GM19238 (cell line): ENCODE measurements at regions not wholly inside any gene's neighbourhood (a gene's known extent, or its start where the extent isn't known, plus 50 kb on each side); places are given as distances from the start of the nearest gene placed in this dataset.

ENCODE experiments used
- DNase-seq: peaks from one replicate; pipeline ENCODE4 v3.0.0; 2011; ENCODE audit warnings: low spot score; ENCODE audit not compliant: insufficient read length

DNA sequence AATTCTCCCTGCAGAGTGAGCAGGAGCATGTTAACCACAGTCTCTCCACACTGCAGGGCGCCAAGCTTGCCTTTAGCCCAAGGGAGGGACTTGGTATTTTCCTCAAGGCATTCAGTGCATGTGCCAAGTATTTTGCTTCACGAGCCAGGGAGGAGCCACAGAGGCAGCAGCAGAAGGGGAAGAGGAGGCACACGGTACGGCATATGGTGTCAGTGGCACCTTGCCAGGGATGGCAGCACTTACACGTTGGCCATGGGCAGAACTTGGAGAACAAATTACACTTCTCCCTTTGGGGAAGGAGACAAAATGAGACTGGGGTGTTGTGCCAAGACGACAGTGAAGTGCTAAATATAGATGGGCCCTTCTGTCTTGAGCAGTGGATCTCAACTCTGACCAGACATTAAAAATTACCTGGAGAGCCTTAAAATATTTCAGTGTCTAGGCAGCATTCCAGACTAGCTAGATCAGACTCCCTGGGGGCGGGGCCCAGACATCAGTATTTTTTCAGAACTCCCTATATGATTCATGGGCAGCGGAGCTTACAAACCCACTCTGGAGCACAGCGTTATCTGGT, 155.8 kb downstream of the DRD1 start:
- no peak for DNase-seq

DNA sequence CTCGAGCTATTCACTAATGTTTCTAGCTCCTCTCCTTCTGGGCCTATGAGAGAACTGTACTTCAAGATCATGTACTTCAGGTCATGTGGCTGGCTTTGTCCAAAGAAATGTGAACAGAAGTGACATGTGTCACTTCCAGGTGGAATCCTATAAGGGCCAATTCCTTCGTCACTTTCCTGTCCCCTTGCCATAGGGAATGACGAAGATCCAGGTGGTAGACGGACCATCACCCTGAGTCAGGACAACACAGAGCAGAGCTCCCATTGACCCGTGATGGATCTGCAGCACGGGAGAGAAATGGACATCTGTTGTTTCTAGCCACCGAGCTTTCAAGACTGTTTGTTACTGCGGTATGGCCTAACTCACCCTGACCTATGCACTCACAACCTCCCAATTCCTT, 157.0 kb downstream of the DRD1 start:
- DNase-seq, result no peak

DNA sequence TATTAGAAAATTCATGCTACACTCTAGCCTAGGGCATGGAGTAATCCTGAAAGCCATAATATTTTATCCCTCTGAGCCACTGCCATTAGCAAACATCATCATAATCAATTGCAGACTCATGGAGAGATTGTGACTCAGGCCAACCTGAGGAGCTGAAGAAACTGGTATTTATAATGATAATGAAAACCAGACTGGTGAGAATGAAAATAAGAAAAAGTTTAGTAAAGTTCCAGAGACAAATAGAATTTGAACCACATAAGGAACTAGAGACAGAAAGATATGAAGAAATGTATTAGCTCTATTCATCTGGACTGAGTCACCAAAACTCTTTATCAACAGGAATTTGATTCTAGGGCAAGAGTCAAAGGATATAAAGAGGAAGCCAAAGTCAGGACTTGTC, 158.7 kb downstream of the DRD1 start:
- DNase-seq, result no peak

DNA sequence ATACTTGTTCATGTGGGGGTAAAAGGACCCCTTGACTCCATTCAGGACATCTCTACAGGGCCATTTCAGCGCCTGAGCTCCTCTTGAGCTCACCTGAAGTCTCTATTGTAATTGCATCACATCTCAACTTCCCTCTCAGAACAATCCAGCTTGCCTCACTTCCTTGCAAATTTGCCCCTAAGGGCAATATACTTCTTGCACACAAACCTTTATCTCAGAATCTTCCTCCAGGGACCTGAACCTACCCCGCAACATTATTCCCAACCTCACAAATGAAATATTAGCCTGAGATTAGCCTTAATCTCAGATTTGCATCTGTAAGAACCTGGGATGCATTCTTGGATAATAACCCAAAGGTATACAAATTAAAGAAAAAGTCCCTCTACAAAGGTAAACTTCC, 159.2 kb downstream of the DRD1 start:
- no peak for DNase-seq

DNA sequence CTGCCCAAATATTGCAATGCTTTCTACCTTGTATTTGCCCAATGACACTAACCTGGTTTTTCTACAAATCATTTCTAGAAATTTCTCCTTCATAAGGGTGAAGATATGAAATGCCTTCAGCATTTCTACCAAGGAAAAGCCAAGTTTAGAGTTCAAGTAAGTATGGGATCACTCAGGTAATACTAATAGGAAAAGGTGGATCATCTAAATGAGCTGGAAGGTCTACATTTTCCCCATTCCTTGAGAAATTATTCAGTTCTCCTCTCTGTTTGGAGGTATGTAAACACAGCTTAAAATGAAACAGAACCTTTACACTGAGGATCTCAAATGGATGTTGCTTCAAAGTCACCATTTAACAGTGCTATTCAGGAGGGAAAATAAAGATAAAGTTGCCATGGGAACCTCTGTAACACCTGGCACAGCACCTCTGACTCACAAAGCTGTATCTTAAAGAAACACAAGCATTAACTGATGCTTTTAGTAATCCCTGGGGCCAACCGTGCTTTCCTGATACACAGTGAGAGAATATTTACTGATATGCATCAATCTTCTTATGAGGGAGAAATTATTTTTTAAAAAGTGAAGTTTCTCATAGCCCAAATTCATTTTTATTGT, 161.3 kb downstream of the DRD1 start:
- no peak for DNase-seq

DNA sequence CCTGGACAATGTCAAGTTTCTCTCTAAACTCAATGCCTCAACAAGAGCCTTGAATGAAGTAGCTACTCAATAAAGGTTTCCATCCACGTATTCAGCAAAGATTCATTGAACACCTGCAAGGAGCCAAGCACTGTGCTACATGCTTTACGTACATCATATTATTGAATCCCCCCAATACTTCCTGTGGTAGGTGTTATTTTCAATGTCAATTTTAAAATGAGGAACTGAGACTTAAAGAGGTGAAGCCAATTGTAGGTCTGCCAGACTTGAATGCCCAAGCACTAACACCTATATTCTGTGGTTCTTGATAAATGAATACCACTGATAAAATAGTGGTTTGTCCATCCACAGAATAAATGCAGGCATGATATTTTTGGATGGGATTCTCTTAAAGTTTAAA, 162.3 kb downstream of the DRD1 start:
- DNase-seq, result no peak

DNA sequence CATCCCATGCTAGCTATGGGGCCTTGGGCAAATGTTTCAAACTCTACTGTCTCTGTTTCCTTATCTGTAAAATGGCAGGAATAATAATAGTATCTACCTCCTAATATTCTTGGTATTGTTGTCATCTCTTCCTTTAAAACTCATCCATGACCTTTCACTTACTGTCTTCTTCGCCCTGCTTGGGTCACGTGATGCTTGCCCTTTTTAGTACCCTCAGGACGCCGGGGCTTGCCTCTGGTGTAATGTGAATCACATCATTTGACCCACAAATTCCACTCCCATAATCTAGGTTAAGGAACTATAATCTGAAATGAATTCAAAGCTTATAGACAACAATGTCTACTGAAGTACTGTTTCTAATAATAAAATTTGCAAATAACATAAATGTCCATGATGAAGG, 162.7 kb downstream of the DRD1 start:
- DNase-seq, result no peak

DNA sequence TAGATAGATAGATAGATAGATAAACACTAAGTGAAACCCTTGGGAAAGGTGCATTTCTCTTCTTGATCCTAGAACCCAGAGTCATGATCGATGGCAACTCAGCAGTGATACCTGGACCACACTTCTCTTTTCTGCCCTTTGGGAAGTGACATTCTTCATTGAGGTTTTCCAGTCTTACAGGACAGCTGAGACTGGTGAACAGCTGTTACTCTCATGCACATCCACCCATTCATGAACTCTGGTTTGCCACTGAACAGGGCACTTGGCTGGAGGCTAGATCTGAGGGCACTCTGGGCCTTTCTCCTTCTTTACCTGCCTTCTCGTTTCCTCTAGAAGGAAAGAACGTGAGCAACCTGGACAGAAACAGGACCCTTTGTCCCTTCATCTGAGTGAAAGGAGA, 164.5 kb downstream of the DRD1 start:
- no peak for DNase-seq

DNA sequence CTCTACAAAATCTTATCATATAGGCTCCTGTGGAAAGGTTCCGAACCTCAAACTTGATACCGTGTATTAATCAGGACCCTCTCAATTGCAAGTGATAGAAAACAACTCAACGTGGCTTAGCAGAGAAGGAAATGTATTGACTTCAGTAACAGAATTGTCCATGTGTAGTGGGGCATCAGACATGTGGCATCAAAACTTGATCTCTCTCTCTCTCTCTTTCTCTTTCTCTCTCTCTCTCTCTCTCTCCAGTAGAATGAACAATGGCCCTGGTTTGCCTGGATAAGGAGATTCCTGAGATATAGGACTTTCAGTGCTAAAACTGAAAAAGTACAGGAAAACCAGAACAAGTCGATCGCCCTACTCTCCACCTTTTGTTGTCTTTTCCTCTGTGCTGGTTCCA, 168.2 kb downstream of the DRD1 start:
- no peak for DNase-seq

DNA sequence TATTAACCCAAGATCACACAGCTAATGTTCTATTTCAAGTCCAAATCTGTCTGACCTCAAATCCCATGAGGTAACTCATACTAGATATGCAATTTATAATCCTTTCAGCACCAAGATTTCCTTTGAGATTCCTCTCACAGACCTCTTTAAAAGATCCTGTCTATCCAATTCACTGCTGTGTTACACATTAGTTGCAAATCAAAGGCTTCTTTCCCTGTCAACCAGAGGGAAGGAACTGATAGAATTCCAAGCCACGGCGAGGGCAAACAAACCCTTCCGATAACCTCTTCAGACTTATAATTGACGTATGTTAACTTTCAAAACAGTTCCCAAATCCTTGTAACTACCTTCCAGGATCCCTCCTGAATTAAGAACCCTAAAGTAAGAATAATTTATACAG, 168.9 kb downstream of the DRD1 start:
- DNase-seq, result no peak

DNA sequence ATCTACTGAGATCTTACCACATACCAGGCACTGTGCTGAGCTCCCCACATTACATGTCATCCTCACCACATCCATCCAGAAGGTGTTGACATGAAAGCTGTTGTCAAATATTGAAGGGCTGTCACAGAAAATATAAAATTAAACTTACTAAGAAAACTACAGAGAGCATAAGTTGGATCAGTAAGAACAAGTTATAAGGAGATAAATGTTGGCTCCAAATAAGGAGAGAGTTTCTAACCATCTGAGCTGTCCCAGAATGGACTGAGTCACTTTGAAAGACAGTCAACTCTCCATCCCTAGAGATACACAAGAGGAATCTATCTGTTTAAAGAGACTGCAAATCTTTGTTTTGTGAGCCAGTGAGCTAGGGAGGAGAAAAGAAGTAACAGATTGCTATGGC, 169.8 kb downstream of the DRD1 start:
- no peak for DNase-seq

DNA sequence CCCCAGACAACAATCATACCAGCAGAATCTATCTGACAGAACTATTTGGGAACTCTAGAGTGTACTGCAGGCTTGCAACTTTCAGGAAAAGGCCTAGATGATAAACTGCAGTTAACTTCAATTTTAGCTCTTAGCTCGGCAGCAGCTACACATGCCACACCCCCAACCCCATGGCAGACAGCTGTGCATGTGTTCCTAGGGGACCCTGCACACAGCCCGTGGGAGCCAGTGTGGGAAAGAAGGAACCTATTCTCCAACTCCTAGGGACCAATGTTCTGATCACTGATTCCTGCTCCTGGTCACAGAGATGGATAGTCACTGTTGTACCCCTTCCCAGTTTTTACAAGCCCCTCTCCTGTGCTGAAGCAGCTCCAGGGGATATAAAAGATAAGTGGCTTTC, 179.6 kb downstream of the DRD1 start:
- no peak for DNase-seq

DNA sequence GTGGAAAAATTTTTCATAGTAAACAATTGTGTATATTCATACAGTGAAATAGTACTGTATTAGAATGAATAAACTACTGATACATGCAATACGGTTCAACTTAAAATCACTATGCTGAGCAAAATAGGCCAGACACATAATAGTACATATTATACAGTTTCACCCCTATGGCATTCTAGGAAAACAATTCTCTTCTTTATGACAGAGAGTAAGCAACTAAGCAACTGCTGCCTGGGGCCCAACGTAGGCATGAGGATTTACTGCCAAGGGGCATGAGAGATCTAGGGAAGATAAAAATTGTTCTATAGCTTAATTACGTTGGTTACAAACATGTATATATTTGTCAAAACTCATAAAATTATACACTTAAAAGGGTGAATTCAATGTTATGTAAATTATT, 180.2 kb downstream of the DRD1 start:
- DNase-seq, result no peak

DNA sequence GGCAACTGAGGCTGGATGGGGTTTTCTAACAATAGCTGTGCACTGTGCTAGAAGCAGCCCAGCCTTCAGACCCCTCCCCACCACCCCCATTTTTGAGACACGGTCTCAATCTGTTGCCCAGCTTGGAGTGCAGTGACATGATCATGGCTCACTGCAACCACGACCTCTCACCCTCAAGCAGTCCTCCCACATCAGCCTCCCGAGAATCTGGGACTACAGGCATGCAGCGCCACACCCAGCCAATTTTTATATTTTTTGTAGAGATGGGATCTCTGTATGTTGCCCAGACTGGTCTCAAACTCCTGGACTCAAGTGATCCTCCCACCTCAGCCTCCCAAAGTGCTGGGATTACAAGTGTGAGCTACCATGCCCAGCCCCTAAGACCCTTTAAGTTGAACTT, 182.5 kb downstream of the DRD1 start:
- no peak for DNase-seq

DNA sequence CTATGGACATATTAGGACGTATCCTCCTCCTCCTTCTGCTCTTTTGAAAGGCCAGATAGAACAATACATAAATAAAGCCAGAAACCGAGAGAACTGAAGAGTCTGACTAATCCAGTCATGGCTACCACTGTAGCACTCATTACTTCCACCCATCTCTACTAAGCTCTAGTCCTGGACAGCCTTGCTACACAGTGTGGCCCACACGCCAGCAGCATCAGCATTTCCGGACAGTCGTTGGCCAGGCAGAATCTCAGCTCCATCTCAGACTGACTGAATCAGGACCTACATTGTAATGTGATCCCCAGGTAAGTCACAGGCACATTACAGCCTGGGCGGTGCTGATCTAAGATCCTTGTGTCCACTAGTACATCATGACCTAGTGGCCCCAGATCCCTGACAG, 182.9 kb downstream of the DRD1 start:
- no peak for DNase-seq

DNA sequence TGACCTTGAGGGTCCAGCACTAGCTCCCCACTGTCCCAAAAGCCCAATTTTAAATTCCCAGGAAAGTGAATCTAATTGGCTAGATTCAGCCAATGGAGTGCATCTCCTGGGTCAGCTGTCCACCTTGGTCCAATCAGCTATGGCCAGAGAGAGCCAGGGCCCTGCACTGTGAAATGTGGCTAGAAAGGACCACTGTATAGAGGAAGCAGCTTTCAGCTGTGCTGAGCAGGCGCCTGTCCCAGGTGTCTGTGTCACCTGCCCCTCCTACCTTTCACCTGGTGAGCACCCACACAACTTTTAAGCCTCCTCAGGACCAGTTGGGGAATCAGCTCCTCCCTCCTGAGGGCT, 186.2 kb downstream of the DRD1 start:
- no peak for DNase-seq

DNA sequence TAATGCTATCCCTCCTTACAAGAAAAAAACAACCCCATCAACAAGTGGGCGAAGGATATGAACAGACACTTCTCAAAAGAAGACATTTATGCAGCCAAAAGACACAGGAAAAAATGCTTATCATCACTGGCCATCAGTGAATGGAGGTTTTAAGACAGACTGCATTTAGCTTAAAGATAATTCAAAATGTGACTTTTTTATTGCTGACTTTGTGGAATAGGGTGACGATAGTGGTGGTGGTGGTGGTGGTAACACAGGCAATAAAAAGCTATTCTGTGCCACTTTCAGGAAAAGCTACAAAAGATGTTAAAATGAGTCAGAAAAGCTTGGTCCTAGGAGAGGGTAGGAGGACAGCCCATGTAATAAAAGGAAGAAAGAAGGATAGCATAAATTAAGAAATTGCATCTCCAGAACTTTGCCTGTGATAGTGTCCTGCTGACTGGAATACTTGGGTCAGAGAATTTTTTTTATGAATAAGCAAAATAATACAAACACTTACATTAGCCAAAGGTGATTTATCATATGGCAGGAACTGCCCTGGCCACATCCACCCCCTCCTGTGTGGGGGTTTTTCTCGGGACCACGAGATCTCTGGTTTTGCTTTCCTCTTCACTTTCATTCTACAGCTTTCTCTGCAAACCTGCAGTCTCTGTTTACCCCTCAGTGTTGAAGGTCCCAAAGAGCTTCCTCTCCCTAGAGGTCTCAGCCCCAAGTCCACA, 186.7 kb downstream of the DRD1 start:
- DNase-seq, result no peak

DNA sequence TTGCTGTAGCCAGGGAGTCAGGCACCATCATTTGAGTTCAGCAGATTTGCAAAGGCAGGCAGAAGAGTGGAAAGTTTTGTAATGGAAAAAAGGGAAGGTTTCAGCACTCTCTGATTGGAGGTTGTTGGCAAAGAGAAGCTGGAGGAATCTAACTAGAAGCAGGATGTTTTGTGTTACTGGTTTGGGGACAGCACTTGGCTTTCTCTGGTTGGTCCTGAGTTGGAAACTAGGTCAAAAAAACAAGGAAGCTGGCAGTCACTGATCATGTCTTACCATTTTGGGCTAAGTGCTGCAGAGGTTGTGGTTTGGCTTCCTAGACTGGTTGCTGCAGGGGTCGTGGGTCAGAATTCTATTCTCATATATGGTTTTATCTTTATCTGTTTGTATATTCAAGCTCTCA, 189.8 kb downstream of the DRD1 start:
- no peak for DNase-seq

DNA sequence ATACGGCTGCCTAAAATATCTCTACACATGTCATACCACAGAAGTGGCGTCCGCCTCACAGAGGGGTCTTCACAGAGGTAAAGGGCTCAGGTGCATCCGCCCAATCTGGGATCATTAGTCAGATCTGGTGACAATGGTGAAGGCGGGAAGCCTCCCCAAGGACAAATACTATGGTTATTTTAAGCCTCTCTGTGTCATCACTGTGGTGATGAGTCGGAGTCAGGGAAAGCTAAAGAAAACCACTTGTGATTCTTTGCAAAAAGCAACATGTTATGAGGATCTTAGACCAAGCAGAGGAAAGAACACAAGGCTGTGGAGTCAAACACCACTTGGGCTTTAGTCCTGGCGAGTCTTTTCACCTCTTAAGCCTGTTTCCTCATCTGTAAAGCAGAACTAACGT, 190.4 kb downstream of the DRD1 start:
- no peak for DNase-seq

DNA sequence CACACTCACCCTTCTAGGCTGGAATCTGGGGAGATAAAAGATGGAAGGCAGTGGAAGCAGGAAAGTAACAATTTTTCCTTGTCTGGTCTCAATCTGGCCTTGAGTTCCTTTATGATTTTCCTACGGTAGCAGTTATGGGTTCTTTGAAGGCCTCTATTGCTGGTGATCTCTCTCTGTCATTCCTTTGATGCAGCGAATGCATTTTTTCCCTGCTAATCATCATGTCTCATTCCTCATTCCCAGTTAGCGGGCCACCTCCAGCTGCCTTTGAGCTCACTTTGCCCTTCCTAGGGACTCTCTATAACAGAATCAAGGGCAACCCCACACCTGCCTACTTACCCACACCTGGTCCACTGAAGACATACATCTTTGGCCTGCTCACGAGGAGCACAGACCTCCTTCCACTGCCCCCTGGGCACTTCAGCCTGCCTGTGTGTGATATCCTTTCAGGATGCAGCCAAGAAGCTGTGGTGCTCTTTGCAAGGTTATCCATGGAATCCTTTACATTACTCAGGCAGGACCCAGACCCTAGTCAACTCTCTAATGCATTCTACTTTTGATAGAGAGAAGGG, 191.7 kb downstream of the DRD1 start:
- no peak for DNase-seq

DNA sequence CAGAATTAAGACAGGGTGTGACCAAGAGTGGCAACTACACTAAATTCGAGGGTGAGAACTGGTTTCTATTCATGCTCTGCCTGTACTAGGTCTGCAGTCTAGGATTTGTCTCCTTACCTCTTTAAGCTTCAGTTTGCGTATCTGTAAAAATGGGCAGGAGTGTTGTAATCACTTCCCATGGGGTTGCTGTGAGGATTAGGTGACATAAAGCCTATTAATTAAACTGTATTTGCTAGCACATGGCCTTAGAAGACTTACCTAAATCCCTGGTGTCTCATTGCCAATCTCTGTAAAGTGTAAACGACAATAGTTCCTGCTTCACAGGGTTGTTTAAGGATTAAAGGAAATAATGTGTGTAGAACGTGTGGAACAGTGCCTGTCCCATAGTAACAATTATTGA, 193.6 kb downstream of the DRD1 start:
- DNase-seq, result no peak

DNA sequence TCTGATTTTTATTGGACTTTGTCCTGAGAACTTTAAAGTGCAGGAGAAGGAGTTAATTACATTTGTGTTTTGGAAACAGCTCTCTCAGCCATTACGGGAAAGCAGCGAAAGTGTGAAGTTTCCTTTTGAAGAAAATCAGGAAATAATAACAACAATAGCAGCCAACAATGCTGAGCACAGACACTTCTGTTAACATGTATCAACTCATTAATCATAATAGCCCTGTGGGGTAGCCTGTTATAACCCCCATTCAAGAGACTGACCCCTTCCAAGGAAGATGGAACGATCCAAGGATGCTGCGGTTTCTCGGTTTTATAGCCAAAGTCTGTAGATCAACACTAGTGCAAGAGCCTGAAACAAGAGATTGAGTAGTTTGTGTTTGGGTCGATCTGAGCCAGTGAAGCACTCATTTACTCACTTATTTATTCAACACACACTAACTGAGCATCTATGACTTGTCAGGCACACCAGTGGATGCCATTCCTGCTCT, 195.5 kb downstream of the DRD1 start:
- DNase-seq, result no peak
